ENCODE measurements at regions not wholly inside any gene's neighbourhood (a gene's known extent, or its start where the extent isn't known, plus 50 kb on each side); places are given as distances from the start of the nearest gene placed in this dataset.

GRCh38 chr7:26444555-26444954 lies 152.9 kb downstream of the SNX10 start:
- no peak for DNase-seq (ENCODE audit: low read depth)
- no peak overlapping the region for H3K4me3 ChIP-seq (ENCODE audit: low read length)
- TF ChIP-seq CTCF (conservative IDR thresholded peaks at IDR 0.05; ENCODE audit: low read depth, low read length), result no peak

- TF ChIP-seq CTCF (conservative IDR thresholded peaks at IDR 0.05; ENCODE audit: low read depth, low read length), result no peak
- no peak for DNase-seq (ENCODE audit: low read depth)
- no peak overlapping the region for H3K4me3 ChIP-seq (ENCODE audit: low read length)
These were observed 155.5 kb downstream of the SNX10 start for GRCh38 chr7:26447116-26447515.

GRCh38 chr7:26449175-26450165 lies 157.8 kb downstream of the SNX10 start:
- H3K4me3 ChIP-seq (ENCODE audit: low read length), result no peak overlapping the region
- TF ChIP-seq CTCF (conservative IDR thresholded peaks at IDR 0.05; ENCODE audit: low read depth, low read length), result no peak
- no peak for DNase-seq (ENCODE audit: low read depth)

- no peak for TF ChIP-seq CTCF (conservative IDR thresholded peaks at IDR 0.05; ENCODE audit: low read depth, low read length)
- no peak for DNase-seq (ENCODE audit: low read depth)
- H3K4me3 ChIP-seq (ENCODE audit: low read length), result no peak overlapping the region
These were observed 160.3 kb downstream of the SNX10 start for GRCh38 chr7:26451997-26452396.

GRCh38 chr7:26454180-26454579 lies 162.5 kb downstream of the SNX10 start:
- no peak for DNase-seq (ENCODE audit: low read depth)
- no peak for TF ChIP-seq CTCF (conservative IDR thresholded peaks at IDR 0.05; ENCODE audit: low read depth, low read length)
- H3K4me3 ChIP-seq (ENCODE audit: low read length), result no peak overlapping the region

GRCh38 chr7:26457696-26458327 lies 166.2 kb downstream of the SNX10 start:
- DNase-seq (ENCODE audit: low read depth), result no peak
- TF ChIP-seq CTCF (conservative IDR thresholded peaks at IDR 0.05; ENCODE audit: low read depth, low read length), result no peak
- no peak overlapping the region for H3K4me3 ChIP-seq (ENCODE audit: low read length)
